Endothelial cell of umbilical vein (primary cell): ENCODE measurements at regions not wholly inside any gene's neighbourhood (a gene's known extent, or its start where the extent isn't known, plus 50 kb on each side); places are given as distances from the start of the nearest gene placed in this dataset.

ENCODE experiments used
- BruUV-seq: library from RNA; stranded (reverse); fragments of 400-500 nt; replicated peaks from 2 replicates; lab custom pipeline; 2021; lab: Mats Ljungman, UMichigan
- CTCF ChIA-PET: fragments of 300-600, 350-600 bp; sonication (Branson Sonifier 250); formaldehyde crosslinking; loops from one replicate; lab custom pipeline; 2021; ENCODE audit warnings: antibody characterized with exemption, inconsistent platforms; lab: Charles Lee
- POLR2A ChIA-PET: fragments of 300-600, 350-600 bp; sonication (Branson Sonifier 250); formaldehyde crosslinking; loops from one replicate; lab custom pipeline; 2021; ENCODE audit warnings: antibody characterized with exemption, inconsistent platforms; lab: Charles Lee
- DNase-seq: peaks from one replicate; pipeline ENCODE4 v3.0.0-alpha.2; 2011; ENCODE audit warnings: low read depth, low spot score
- FAIRE-seq: peaks from 2 replicates; lab custom pipeline; 2011; peaks lifted over from hg19 to GRCh38; lab: Jason Lieb, UNC
- H2AFZ ChIP-seq: 2 replicates; pipeline ENCODE4 v1.6.0; 2012; ENCODE audit warnings: low read depth, low read length, control low read depth, inconsistent platforms
- H3K27ac ChIP-seq: 2 replicates; pipeline ENCODE4 v1.5.1; 2011; ENCODE audit warnings: low read depth, mild to moderate bottlenecking, control low read depth, low read length, moderate library complexity; ENCODE audit not compliant: insufficient read depth
- H3K27me3 ChIP-seq, 2 experiments: 2 replicates each; pipeline versions ENCODE4 v1.6.0 to v1.6.1; 2011; ENCODE audit warnings: low read length in 2 of 2, mixed read lengths in 1 of 2; ENCODE audit not compliant: control insufficient read depth in 2 of 2, insufficient read depth in 2 of 2
- H3K36me3 ChIP-seq, 2 experiments: 2 replicates in 1 of 2; 3 replicates in 1 of 2; pipeline ENCODE4 v1.5.1; 2011; ENCODE audit warnings: low read length in 2 of 2, mild to moderate bottlenecking in 1 of 2, moderate library complexity in 1 of 2; ENCODE audit not compliant: control insufficient read depth in 2 of 2, insufficient read depth in 2 of 2; ENCODE audit errors: extremely low read depth in 1 of 2
- H3K4me1 ChIP-seq: 3 replicates; pipeline ENCODE4 v1.5.1; 2011; ENCODE audit warnings: mild to moderate bottlenecking, low read length; ENCODE audit not compliant: control insufficient read depth, insufficient read depth; ENCODE audit errors: extremely low read depth
- H3K4me2 ChIP-seq: 2 replicates; pipeline ENCODE4 v1.6.1; 2011; ENCODE audit warnings: low read length, control low read depth, mixed read lengths; ENCODE audit not compliant: insufficient read depth
- H3K4me3 ChIP-seq, 3 experiments: fragments of 200-600 bp in 1 of 3; sonication (generic), shearing (Covaris generic) in 1 of 3; replicated peaks in 1 of 3; 2 replicates each; pipeline ENCODE4 v1.5.1; 2011 to 2016; ENCODE audit warnings: control low read depth in 3 of 3, low read length in 3 of 3, mild to moderate bottlenecking in 2 of 3, inconsistent platforms in 1 of 3, low read depth in 1 of 3, moderate library complexity in 1 of 3; ENCODE audit not compliant: insufficient read depth in 1 of 3
- H3K79me2 ChIP-seq: 2 replicates; pipeline ENCODE4 v1.6.0; 2012; ENCODE audit warnings: low read length, inconsistent platforms; ENCODE audit not compliant: control insufficient read depth, insufficient read depth
- H3K9ac ChIP-seq: replicated peaks from 2 replicates; pipeline ENCODE3; 2011; ENCODE audit warnings: low read length, control low read depth; ENCODE audit not compliant: insufficient read depth; ENCODE audit errors: extremely low read depth
- H3K9me1 ChIP-seq: replicated peaks from 3 replicates; pipeline ENCODE4 v1.6.0; 2011; ENCODE audit warnings: mild to moderate bottlenecking, low read length; ENCODE audit not compliant: control insufficient read depth, insufficient read depth; ENCODE audit errors: extremely low read depth
- H3K9me3 ChIP-seq: replicated peaks from 2 replicates; pipeline ENCODE4 v1.5.1; 2012; ENCODE audit warnings: low read length, inconsistent platforms; ENCODE audit not compliant: control insufficient read depth, insufficient read depth
- H4K20me1 ChIP-seq: replicated peaks from 2 replicates; pipeline ENCODE3; 2011; ENCODE audit warnings: mild to moderate bottlenecking, low read length; ENCODE audit not compliant: control insufficient read depth, insufficient read depth; ENCODE audit errors: extremely low read depth
- FOS ChIP-seq: IDR thresholded peaks from 2 replicates; pipeline ENCODE4 v1.6.1; 2011; ENCODE audit warnings: mild to moderate bottlenecking, low read length, moderate library complexity, borderline replicate concordance; ENCODE audit not compliant: insufficient read depth
- GATA2 ChIP-seq: IDR thresholded peaks from 2 replicates; pipeline ENCODE4 v1.7.0; 2011; ENCODE audit warnings: low read depth, mild to moderate bottlenecking, moderate library complexity, mixed read lengths, low read length; ENCODE audit not compliant: insufficient read length, insufficient read depth
- JUN ChIP-seq: IDR thresholded peaks from 2 replicates; pipeline ENCODE4 v1.6.1; 2011; ENCODE audit warnings: borderline replicate concordance, low read depth; ENCODE audit not compliant: insufficient read length, insufficient read depth
- MYC ChIP-seq: IDR thresholded peaks from one replicate; pipeline ENCODE4 v1.6.1; 2011; ENCODE audit warnings: mild to moderate bottlenecking, low read depth, low read length
- dilution Hi-C: fragments of 300-500 bp; cut with MboI; formaldehyde crosslinking; loops from one replicate; pipeline ENCODE4 v1.15.0; 2019; ENCODE audit warnings: low sequenced_read_pairs; ENCODE audit not compliant: extremely low pct_ligation_motif_present
- intact Hi-C: fragments of 100-400 bp; cut with micrococcal nuclease; formaldehyde crosslinking; loops from one replicate; pipeline ENCODE4 v1.10.0; 2022
- TF ChIP-seq, protein P1 (sequence below), 2 donors: IDR thresholded peaks; 1 replicate in 1 of 2; 2 replicates in 1 of 2; pipeline ENCODE4 v1.5.1; 2011; ENCODE audit warnings: low read length in 2 of 2, mild to moderate bottlenecking in 2 of 2, moderate library complexity in 2 of 2, control low read depth in 1 of 2, inconsistent platforms in 1 of 2, low read depth in 1 of 2; ENCODE audit not compliant: insufficient read depth in 1 of 2; ENCODE audit errors: extremely low read depth in 1 of 2
- TF ChIP-seq, protein P2 (sequence below): IDR thresholded peaks from 2 replicates; pipeline ENCODE4 v1.6.1; 2011; ENCODE audit not compliant: insufficient read depth, insufficient read length

DNA sequence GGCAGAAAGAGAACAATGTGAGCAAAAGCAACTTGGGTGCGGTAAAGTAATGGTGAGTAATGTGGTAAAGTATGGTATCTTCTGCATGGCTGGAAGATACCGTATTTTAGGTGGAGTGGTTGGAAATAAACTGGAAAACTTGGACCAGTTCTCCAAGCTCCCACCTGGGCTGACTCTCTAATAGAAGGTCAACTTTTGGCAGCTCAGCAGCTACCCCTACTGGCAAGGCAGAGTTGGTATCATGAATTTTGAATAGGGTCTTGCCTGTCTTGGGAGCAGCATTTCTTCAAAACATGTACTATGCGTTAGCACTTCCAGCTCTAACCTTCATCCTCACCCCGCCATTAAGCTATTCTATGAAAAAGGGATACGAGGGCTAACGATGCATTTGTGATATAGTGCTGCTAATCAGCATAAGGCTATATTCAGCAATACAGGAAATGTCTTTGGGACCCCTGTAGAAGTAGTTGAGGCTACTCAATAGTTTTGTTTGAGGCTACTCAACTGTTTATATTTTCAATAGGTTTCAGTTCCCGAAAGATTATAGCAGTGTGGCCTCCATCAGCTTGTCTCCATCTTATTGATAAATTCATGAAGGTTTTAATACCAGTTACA is 276.3 kb upstream of the FAR2 start:
- TF ChIP-seq FOS (no peak), JUN (no peak), GATA2 (no peak), MYC (no peak)
- TF ChIP-seq, protein P1, sequence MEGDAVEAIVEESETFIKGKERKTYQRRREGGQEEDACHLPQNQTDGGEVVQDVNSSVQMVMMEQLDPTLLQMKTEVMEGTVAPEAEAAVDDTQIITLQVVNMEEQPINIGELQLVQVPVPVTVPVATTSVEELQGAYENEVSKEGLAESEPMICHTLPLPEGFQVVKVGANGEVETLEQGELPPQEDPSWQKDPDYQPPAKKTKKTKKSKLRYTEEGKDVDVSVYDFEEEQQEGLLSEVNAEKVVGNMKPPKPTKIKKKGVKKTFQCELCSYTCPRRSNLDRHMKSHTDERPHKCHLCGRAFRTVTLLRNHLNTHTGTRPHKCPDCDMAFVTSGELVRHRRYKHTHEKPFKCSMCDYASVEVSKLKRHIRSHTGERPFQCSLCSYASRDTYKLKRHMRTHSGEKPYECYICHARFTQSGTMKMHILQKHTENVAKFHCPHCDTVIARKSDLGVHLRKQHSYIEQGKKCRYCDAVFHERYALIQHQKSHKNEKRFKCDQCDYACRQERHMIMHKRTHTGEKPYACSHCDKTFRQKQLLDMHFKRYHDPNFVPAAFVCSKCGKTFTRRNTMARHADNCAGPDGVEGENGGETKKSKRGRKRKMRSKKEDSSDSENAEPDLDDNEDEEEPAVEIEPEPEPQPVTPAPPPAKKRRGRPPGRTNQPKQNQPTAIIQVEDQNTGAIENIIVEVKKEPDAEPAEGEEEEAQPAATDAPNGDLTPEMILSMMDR (IDR thresholded peaks at IDR 0.05; ENCODE audit: extremely low read depth in 1 of 2, insufficient read depth in 1 of 2, low read depth in 1 of 2, low read length in 2 of 2) = peak; percentile 69 to 74
- TF ChIP-seq, protein P2, sequence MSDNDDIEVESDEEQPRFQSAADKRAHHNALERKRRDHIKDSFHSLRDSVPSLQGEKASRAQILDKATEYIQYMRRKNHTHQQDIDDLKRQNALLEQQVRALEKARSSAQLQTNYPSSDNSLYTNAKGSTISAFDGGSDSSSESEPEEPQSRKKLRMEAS = no peak
- no peaks in the 10 kb centered on the region for H3K36me3 ChIP-seq
- H3K9ac ChIP-seq = no peak overlapping the region
- peak; percentile 77 for FAIRE-seq
- no peaks in the 10 kb centered on the region for H3K79me2 ChIP-seq
- H2AFZ ChIP-seq = no peak overlapping the region
- DNase-seq = peak; percentile 70
- no TSS peak for BruUV-seq
- no peaks in the 10 kb centered on the region for H3K9me1 ChIP-seq
- H3K4me3 ChIP-seq = no peak overlapping the region
- dilution Hi-C loops (no loop called here), intact Hi-C loops (loop anchor here (1.0 to 10.0 kb wide), 6 partner anchors 90 to 1139 kb away; no protein-coding TSS in a partner anchor)
- no peak overlapping the region for H3K4me2 ChIP-seq
- H3K9me3 ChIP-seq = no peaks in the 10 kb centered on the region
- no peaks in the 10 kb centered on the region for H3K4me1 ChIP-seq
- no peaks in the 10 kb centered on the region for H3K27me3 ChIP-seq
- CTCF ChIA-PET = interaction anchor here (0.6 to 2.9 kb wide), 36 partner anchors 10 to 1140 kb away, joined by 3 to 19 read pairs (median 4); partner anchors contain the start of gene PTHLH
- no peaks in the 10 kb centered on the region for H4K20me1 ChIP-seq
- H3K27ac ChIP-seq = no peak overlapping the region
- POLR2A ChIA-PET = no interaction called here
